ENCODE measurements at regions not wholly inside any gene's neighbourhood (a gene's known extent, or its start where the extent isn't known, plus 50 kb on each side); places are given as distances from the start of the nearest gene placed in this dataset.

GRCh38 chr2:66830881-66831280 is 396.0 kb downstream of the MEIS1 start:
- in situ Hi-C loops (cut with MboI), result no loop called here
- H3K36me3 ChIP-seq (ENCODE audit: control insufficient read depth in 2 of 2, insufficient read depth in 2 of 2, low read length in 1 of 2), result no peaks in the 10 kb centered on the region
- DNase-seq (ENCODE audit: low read depth, low spot score) (no peak), ATAC-seq (no peak), FAIRE-seq (no peak)
- H4K20me1 ChIP-seq (ENCODE audit: control insufficient read depth, insufficient read depth), result no peaks in the 10 kb centered on the region
- ChIA-PET RAD21 (ENCODE audit: unreplicated experiment) (no interaction called here), SMC1A (ENCODE audit: uncharacterized antibody, unreplicated experiment) (no interaction called here), POLR2A (no interaction called here), CTCF (no interaction called here)
- no peak overlapping the region for H3K9ac ChIP-seq (ENCODE audit: control insufficient read depth, insufficient read depth, low read length)
- no peak overlapping the region for H3K27ac ChIP-seq (ENCODE audit: control insufficient read depth, insufficient read depth)
- H3K4me1 ChIP-seq (ENCODE audit: control insufficient read depth, insufficient read depth, low read length), result no peaks in the 10 kb centered on the region
- no peaks in the 10 kb centered on the region for H3K9me3 ChIP-seq (replicated peaks; ENCODE audit: control insufficient read depth, insufficient read depth, low read length)
- H3K4me2 ChIP-seq (ENCODE audit: control insufficient read depth, insufficient read depth), result no peak overlapping the region
- H3K27me3 ChIP-seq (replicated peaks in 1 of 2; ENCODE audit: control insufficient read depth in 2 of 2, insufficient read depth in 2 of 2, low read length in 1 of 2), result no peaks in the 10 kb centered on the region
- TF ChIP-seq ZSCAN29 (IDR thresholded peaks at IDR 0.05) (no peak), POU2F2 (IDR thresholded peaks at IDR 0.05; ENCODE audit: borderline replicate concordance, low read depth, low read length) (no peak), ATF7 (IDR thresholded peaks at IDR 0.05; ENCODE audit: low read depth) (no peak), ASH2L (IDR thresholded peaks at IDR 0.05; ENCODE audit: borderline replicate concordance, low read depth) (no peak), SMAD5 (IDR thresholded peaks at IDR 0.05; ENCODE audit: low read depth) (no peak), BCLAF1 (IDR thresholded peaks at IDR 0.05) (no peak), CREB1 (IDR thresholded peaks at IDR 0.05; ENCODE audit: low read depth) (no peak), MAX (IDR thresholded peaks at IDR 0.05; ENCODE audit: low read depth, low read length) (no peak), EP300 (IDR thresholded peaks at IDR 0.05; ENCODE audit: borderline replicate concordance in 1 of 2, control insufficient read depth in 1 of 2, low read depth in 2 of 2, low read length in 2 of 2) (no peak), EGR1 (IDR thresholded peaks at IDR 0.05; ENCODE audit: borderline replicate concordance in 1 of 2, low read depth in 2 of 2, low read length in 2 of 2) (no peak), JUNB (IDR thresholded peaks at IDR 0.05) (no peak), PML (IDR thresholded peaks at IDR 0.05; ENCODE audit: low read length) (no peak), BRCA1 (IDR thresholded peaks at IDR 0.05; ENCODE audit: low read depth, low read length) (no peak), E2F8 (IDR thresholded peaks at IDR 0.05; ENCODE audit: low read depth, partially characterized antibody) (no peak), MLLT1 (IDR thresholded peaks at IDR 0.05) (no peak), BCL11A (IDR thresholded peaks at IDR 0.05; ENCODE audit: low read depth, low read length) (no peak)
- whole genome bisulfite sequencing (ENCODE audit: insufficient coverage, insufficient replicate concordance, low lambda C conversion rate, missing lambda C conversion rate), result 0% methylated on average over 3 of the region's 3 CpGs
- H3K4me3 ChIP-seq, result no peak overlapping the region
- no peak overlapping the region for H2AFZ ChIP-seq (ENCODE audit: control insufficient read depth, low read depth, low read length)
- intact Hi-C loops (cut with micrococcal nuclease; ENCODE audit: unreplicated experiment), result no loop called here
- no peaks in the 10 kb centered on the region for H3K79me2 ChIP-seq (ENCODE audit: control insufficient read depth, insufficient read depth, low read length)
- BruUV-seq (replicated peaks), result no TSS peak

All from GM12878 (cell line).